ENCODE measurements at regions not wholly inside any gene's neighbourhood (a gene's known extent, or its start where the extent isn't known, plus 50 kb on each side); places are given as distances from the start of the nearest gene placed in this dataset.

- 73 to 81% (median 76%) methylated on average over 1 of the region's 1 CpG for WGBS, 3 donors
- no peak for ATAC-seq
- no peak for DNase-seq
- Histone ChIP-seq H3K9me3 (no peaks in the 10 kb centered on the region), H3K4me1 (no peaks in the 10 kb centered on the region), H3K27me3 (ENCODE audit: insufficient read depth in 3 of 3, low read length in 2 of 3) (no peaks in the 10 kb centered on the region), H3K4me3 (no peak overlapping the region), H3K36me3 (ENCODE audit: insufficient read depth in 1 of 2, low read depth in 1 of 2) (no peaks in the 10 kb centered on the region), H3K27ac (no peak overlapping the region)
- intact Hi-C loops (cut with DNase I): no loop called here
- no peak for TF ChIP-seq CTCF (IDR thresholded peaks at IDR 0.05)
Observed at GRCh38 chr6:85997206-85997605, 354.5 kb upstream of the SYNCRIP start.

GRCh38 chr6:85996034-85996375 is 353.3 kb upstream of the SYNCRIP start:
- H3K4me3 ChIP-seq: no peak overlapping the region
- intact Hi-C loops (cut with DNase I): no loop called here
- 88 to 100% (median 95%) methylated on average over 1 of the region's 1 CpG for WGBS, 3 donors
- H3K4me1 ChIP-seq: no peaks in the 10 kb centered on the region
- H3K9me3 ChIP-seq: no peaks in the 10 kb centered on the region
- no peaks in the 10 kb centered on the region for H3K36me3 ChIP-seq (ENCODE audit: insufficient read depth in 1 of 2, low read depth in 1 of 2)
- TF ChIP-seq CTCF (IDR thresholded peaks at IDR 0.05): no peak
- ATAC-seq (no peak), DNase-seq (no peak)
- no peak overlapping the region for H3K27ac ChIP-seq
- no peaks in the 10 kb centered on the region for H3K27me3 ChIP-seq (ENCODE audit: insufficient read depth in 3 of 3, low read length in 2 of 3)

DNA sequence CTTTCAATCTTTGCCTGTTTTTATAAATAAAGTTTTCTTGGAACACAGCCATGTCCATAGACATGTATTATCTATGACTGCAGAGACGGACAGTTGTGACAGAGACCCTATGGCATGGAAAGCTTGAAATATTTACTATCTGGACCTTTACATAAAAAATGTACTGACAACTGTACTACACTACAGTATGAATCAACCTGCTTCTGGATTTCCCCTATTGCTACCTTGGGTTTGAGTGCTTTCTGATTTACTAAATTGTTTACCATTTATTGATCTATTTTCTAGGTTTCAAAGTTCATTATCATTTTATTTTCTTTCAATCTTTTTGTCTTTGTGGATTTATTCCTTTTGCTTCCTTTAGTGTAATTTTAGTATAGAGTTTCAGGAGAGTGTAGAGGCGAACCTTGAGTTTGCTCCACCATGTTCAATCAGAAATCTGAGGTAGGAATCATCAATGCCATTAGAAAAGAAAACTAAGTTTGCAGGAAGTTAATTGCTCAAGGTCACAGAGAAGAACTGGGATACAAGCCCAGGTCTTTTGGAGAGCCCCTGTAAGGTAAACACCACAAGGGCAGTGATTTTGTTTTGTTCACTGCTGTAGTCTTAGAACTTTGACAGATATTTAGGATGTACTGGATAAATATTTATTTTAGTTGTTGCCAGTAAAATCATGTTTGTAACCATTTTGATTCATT is 352.8 kb upstream of the SYNCRIP start:
- intact Hi-C loops (cut with DNase I): no loop called here
- Histone ChIP-seq H3K27ac (no peak overlapping the region), H3K4me3 (no peak overlapping the region), H3K27me3 (ENCODE audit: insufficient read depth in 3 of 3, low read length in 2 of 3) (no peaks in the 10 kb centered on the region), H3K9me3 (no peaks in the 10 kb centered on the region), H3K4me1 (no peaks in the 10 kb centered on the region), H3K36me3 (ENCODE audit: insufficient read depth in 1 of 2, low read depth in 1 of 2) (no peaks in the 10 kb centered on the region)
- WGBS, 3 donors: 72 to 79% (median 79%) methylated on average over 2 of the region's 2 CpGs
- DNase-seq (no peak), ATAC-seq (no peak)
- no peak for TF ChIP-seq CTCF (IDR thresholded peaks at IDR 0.05)

DNA sequence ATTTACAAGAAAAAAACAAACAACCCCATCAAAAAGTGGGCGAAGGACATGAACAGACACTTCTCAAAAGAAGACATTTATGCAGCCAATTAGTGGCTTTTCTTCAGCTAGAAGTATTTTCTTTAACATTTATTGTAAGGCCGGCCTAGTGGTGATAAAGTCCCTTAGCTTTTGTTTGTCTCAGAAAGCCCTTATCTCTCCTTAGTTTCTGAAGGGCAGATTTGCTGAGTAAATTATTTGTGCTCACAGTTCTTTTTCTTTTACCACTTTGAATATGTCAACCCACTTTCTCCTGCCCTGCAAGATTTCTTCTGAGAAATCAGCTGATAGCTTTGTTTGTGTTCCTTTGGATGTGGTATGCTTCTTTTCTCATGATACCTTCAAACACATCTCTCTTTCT is 344.0 kb upstream of the SYNCRIP start:
- H3K4me1 ChIP-seq: no peaks in the 10 kb centered on the region
- WGBS, 3 donors: 90 to 94% (median 94%) methylated on average over 2 of the region's 2 CpGs
- no peak overlapping the region for H3K4me3 ChIP-seq
- no peak for TF ChIP-seq CTCF (IDR thresholded peaks at IDR 0.05)
- H3K27me3 ChIP-seq (ENCODE audit: insufficient read depth in 3 of 3, low read length in 2 of 3): no peaks in the 10 kb centered on the region
- H3K36me3 ChIP-seq (ENCODE audit: insufficient read depth in 1 of 2, low read depth in 1 of 2): peaks cover 0 to 2% of the 10 kb centered on the region in 2 donors
- DNase-seq (no peak), ATAC-seq (no peak)
- H3K27ac ChIP-seq: no peak overlapping the region
- H3K9me3 ChIP-seq: no peaks in the 10 kb centered on the region
- intact Hi-C loops (cut with DNase I): no loop called here

DNA sequence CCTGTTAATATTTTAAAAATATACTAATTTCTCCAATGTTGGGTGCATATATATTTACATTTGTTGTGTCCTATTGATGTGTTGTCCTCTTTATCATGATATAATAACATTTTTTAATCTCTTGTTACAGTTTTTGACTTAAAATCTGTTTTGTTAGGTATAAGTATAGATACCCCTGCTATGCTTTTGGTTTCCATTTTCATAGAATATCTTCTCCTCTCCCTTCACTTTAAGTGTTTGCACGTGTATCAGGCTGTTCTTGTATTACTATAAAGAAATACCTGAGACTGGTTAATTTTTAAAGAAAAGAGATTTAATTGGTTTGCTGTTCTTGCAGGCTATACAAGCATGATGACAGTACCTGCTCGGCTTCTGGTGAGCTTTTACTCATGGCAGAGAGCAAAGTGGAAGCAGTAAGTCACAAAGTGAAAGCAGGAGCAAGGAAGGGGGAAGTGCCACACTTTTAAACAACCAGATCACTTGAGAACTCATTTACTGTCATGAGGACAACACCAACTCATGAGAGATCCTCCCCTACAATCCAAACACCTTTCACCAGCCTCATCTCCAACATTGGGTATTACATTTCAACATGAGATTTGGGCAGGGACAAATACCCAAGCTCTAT is 340.5 kb upstream of the SYNCRIP start:
- Histone ChIP-seq H3K4me1 (no peaks in the 10 kb centered on the region), H3K27me3 (ENCODE audit: insufficient read depth in 3 of 3, low read length in 2 of 3) (no peaks in the 10 kb centered on the region), H3K4me3 (no peak overlapping the region), H3K36me3 (ENCODE audit: insufficient read depth in 1 of 2, low read depth in 1 of 2) (peaks cover 0 to 2% of the 10 kb centered on the region in 2 donors), H3K9me3 (no peaks in the 10 kb centered on the region), H3K27ac (no peak overlapping the region)
- no peak for TF ChIP-seq CTCF (IDR thresholded peaks at IDR 0.05)
- intact Hi-C loops (cut with DNase I): no loop called here
- DNase-seq (no peak), ATAC-seq (no peak)
- 49 to 66% (median 60%) methylated on average over 2 of the region's 2 CpGs for WGBS, 3 donors

Data from psoas muscle (tissue), 7 donors.